ENCODE measurements at regions not wholly inside any gene's neighbourhood (a gene's known extent, or its start where the extent isn't known, plus 50 kb on each side); places are given as distances from the start of the nearest gene placed in this dataset.
"Not testable (repeated sequence)": the region's sequence is repeated elsewhere in the genome, so short reads cannot be mapped to it uniquely, and the experiment has no call there.

GRCh38 chr10:28892818-28893547, 215.7 kb downstream of the BAMBI start:
- TF ChIP-seq CTCF (IDR thresholded peaks at IDR 0.05; ENCODE audit: insufficient read depth, low read depth, low read length): no peak
- no peak overlapping the region for H3K4me3 ChIP-seq (ENCODE audit: low read depth, low read length)
- DNase-seq (ENCODE audit: low read depth): peak; percentile 17

GRCh38 chr10:28894146-28894545, 216.8 kb downstream of the BAMBI start:
- H3K4me3 ChIP-seq (ENCODE audit: low read depth, low read length): no peak overlapping the region
- no peak for TF ChIP-seq CTCF (IDR thresholded peaks at IDR 0.05; ENCODE audit: insufficient read depth, low read depth, low read length)
- no peak for DNase-seq (ENCODE audit: low read depth)

GRCh38 chr10:28895671-28896070, 218.3 kb downstream of the BAMBI start:
- not testable (repeated sequence) for H3K4me3 ChIP-seq (ENCODE audit: low read depth, low read length); DNase-seq (ENCODE audit: low read depth)

GRCh38 chr10:28896791-28897409, 219.6 kb downstream of the BAMBI start:
- not testable (repeated sequence) for DNase-seq (ENCODE audit: low read depth); H3K4me3 ChIP-seq (ENCODE audit: low read depth, low read length)

GRCh38 chr10:28897617-28898464, 220.5 kb downstream of the BAMBI start:
- H3K4me3 ChIP-seq (ENCODE audit: low read depth, low read length): no peak overlapping the region
- no peak for DNase-seq (ENCODE audit: low read depth)
- TF ChIP-seq CTCF (IDR thresholded peaks at IDR 0.05; ENCODE audit: insufficient read depth, low read depth, low read length): no peak

GRCh38 chr10:28902215-28902614, 224.9 kb downstream of the BAMBI start:
- no peak overlapping the region for H3K4me3 ChIP-seq (ENCODE audit: low read depth, low read length)
- no peak for DNase-seq (ENCODE audit: low read depth)
- no peak for TF ChIP-seq CTCF (IDR thresholded peaks at IDR 0.05; ENCODE audit: insufficient read depth, low read depth, low read length)

- no peak overlapping the region for H3K4me3 ChIP-seq (ENCODE audit: low read depth, low read length)
- DNase-seq (ENCODE audit: low read depth): no peak
- no peak for TF ChIP-seq CTCF (IDR thresholded peaks at IDR 0.05; ENCODE audit: insufficient read depth, low read depth, low read length)
Measured at GRCh38 chr10:28903063-28903462, 225.7 kb downstream of the BAMBI start.
